ENCODE measurements at regions not wholly inside any gene's neighbourhood (a gene's known extent, or its start where the extent isn't known, plus 50 kb on each side); places are given as distances from the start of the nearest gene placed in this dataset.

GRCh38 chr5:39968381-39968780, 543.6 kb upstream of the DAB2 start:
- TF ChIP-seq CTCF (IDR thresholded peaks at IDR 0.05; ENCODE audit: low read depth, low read length) = no peak
- TF ChIP-seq EZH2phosphoT487 (IDR thresholded peaks at IDR 0.05; ENCODE audit: low read depth) = no peak

All from OCI-LY3 (cell line).